PC-9 (cell line): ENCODE measurements at regions not wholly inside any gene's neighbourhood (a gene's known extent, or its start where the extent isn't known, plus 50 kb on each side); places are given as distances from the start of the nearest gene placed in this dataset.

Source experiments
- EZH2 ChIP-seq: fragments of 200-600 bp; sonication (generic); IDR thresholded peaks from 2 replicates; pipeline ENCODE4 v1.8.0; 2017; ENCODE audit warnings: antibody characterized with exemption, low read depth
- TF ChIP-seq, protein P1 (sequence below): fragments of 200-600 bp; sonication (generic); conservative IDR thresholded peaks from 2 replicates; pipeline ENCODE4 v1.6.1; 2017; ENCODE audit warnings: mixed run types, antibody characterized with exemption, mild to moderate bottlenecking, moderate library complexity

DNA sequence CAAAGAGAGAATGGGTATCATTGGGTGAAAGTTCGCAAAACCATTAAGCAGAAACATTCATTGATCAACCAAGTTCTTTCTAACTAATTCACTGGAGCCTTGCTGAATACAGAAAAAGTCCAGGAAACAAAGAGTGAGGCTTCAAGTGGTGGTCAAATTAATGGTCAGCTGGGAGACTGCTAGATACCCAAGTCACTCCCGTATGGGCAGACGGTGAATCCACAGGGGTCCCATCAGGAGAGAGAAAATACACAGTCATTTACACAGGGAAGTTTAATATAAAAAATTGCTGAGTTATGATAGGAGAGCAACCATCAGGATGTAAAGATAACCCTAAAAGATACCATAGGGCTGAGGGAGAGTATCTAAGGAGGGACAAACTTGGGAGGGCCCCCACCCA lies 198.7 kb upstream of the DTNBP1 start:
- TF ChIP-seq, protein P1, sequence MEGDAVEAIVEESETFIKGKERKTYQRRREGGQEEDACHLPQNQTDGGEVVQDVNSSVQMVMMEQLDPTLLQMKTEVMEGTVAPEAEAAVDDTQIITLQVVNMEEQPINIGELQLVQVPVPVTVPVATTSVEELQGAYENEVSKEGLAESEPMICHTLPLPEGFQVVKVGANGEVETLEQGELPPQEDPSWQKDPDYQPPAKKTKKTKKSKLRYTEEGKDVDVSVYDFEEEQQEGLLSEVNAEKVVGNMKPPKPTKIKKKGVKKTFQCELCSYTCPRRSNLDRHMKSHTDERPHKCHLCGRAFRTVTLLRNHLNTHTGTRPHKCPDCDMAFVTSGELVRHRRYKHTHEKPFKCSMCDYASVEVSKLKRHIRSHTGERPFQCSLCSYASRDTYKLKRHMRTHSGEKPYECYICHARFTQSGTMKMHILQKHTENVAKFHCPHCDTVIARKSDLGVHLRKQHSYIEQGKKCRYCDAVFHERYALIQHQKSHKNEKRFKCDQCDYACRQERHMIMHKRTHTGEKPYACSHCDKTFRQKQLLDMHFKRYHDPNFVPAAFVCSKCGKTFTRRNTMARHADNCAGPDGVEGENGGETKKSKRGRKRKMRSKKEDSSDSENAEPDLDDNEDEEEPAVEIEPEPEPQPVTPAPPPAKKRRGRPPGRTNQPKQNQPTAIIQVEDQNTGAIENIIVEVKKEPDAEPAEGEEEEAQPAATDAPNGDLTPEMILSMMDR: no peak
- TF ChIP-seq EZH2: no peak
